ENCODE measurements at regions not wholly inside any gene's neighbourhood (a gene's known extent, or its start where the extent isn't known, plus 50 kb on each side); places are given as distances from the start of the nearest gene placed in this dataset.
"Not testable (repeated sequence)": the region's sequence is repeated elsewhere in the genome, so short reads cannot be mapped to it uniquely, and the experiment has no call there.

DNA sequence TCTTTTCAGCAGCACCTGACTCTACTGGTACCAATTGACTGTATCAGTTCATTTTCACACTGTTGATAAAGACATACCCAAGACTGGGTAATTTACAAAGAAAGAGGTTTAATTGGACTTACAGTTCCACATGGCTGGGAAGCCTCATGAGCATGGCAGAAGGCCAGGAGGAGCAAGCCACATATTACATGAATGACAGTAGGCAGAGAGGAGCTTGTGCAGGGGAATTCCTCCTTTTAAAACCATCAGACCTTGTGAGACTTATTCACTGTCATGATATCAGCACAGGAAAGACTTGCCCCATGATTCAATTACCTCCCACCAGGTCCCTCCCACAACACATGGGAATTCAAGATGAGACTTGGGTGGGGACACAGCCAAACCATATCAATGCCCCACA lies 458.8 kb downstream of the GRIA2 start:
- TF ChIP-seq, protein P1, sequence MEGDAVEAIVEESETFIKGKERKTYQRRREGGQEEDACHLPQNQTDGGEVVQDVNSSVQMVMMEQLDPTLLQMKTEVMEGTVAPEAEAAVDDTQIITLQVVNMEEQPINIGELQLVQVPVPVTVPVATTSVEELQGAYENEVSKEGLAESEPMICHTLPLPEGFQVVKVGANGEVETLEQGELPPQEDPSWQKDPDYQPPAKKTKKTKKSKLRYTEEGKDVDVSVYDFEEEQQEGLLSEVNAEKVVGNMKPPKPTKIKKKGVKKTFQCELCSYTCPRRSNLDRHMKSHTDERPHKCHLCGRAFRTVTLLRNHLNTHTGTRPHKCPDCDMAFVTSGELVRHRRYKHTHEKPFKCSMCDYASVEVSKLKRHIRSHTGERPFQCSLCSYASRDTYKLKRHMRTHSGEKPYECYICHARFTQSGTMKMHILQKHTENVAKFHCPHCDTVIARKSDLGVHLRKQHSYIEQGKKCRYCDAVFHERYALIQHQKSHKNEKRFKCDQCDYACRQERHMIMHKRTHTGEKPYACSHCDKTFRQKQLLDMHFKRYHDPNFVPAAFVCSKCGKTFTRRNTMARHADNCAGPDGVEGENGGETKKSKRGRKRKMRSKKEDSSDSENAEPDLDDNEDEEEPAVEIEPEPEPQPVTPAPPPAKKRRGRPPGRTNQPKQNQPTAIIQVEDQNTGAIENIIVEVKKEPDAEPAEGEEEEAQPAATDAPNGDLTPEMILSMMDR (IDR thresholded peaks at IDR 0.05 in 2 of 3, conservative IDR thresholded peaks at IDR 0.05 in 1 of 3; ENCODE audit: control insufficient read depth in 2 of 3, extremely low read depth in 1 of 3, insufficient read depth in 1 of 3, low read depth in 3 of 3, low read length in 3 of 3), result not testable (repeated sequence)
- TF ChIP-seq, protein P2, sequence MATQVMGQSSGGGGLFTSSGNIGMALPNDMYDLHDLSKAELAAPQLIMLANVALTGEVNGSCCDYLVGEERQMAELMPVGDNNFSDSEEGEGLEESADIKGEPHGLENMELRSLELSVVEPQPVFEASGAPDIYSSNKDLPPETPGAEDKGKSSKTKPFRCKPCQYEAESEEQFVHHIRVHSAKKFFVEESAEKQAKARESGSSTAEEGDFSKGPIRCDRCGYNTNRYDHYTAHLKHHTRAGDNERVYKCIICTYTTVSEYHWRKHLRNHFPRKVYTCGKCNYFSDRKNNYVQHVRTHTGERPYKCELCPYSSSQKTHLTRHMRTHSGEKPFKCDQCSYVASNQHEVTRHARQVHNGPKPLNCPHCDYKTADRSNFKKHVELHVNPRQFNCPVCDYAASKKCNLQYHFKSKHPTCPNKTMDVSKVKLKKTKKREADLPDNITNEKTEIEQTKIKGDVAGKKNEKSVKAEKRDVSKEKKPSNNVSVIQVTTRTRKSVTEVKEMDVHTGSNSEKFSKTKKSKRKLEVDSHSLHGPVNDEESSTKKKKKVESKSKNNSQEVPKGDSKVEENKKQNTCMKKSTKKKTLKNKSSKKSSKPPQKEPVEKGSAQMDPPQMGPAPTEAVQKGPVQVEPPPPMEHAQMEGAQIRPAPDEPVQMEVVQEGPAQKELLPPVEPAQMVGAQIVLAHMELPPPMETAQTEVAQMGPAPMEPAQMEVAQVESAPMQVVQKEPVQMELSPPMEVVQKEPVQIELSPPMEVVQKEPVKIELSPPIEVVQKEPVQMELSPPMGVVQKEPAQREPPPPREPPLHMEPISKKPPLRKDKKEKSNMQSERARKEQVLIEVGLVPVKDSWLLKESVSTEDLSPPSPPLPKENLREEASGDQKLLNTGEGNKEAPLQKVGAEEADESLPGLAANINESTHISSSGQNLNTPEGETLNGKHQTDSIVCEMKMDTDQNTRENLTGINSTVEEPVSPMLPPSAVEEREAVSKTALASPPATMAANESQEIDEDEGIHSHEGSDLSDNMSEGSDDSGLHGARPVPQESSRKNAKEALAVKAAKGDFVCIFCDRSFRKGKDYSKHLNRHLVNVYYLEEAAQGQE (IDR thresholded peaks at IDR 0.05; ENCODE audit: low read depth, low read length), result not testable (repeated sequence)
- TF ChIP-seq, protein P3, sequence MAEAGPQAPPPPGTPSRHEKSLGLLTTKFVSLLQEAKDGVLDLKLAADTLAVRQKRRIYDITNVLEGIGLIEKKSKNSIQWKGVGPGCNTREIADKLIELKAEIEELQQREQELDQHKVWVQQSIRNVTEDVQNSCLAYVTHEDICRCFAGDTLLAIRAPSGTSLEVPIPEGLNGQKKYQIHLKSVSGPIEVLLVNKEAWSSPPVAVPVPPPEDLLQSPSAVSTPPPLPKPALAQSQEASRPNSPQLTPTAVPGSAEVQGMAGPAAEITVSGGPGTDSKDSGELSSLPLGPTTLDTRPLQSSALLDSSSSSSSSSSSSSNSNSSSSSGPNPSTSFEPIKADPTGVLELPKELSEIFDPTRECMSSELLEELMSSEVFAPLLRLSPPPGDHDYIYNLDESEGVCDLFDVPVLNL (IDR thresholded peaks at IDR 0.05; ENCODE audit: low read depth, low read length), result not testable (repeated sequence)
- not testable (repeated sequence) for TF ChIP-seq POLR2A (IDR thresholded peaks at IDR 0.05; ENCODE audit: low read depth, low read length); TAF1 (IDR thresholded peaks at IDR 0.05; ENCODE audit: borderline replicate concordance, low read depth, low read length); FOS (IDR thresholded peaks at IDR 0.05; ENCODE audit: borderline replicate concordance, extremely low read depth, insufficient read length); RFX5 (IDR thresholded peaks at IDR 0.05; ENCODE audit: low read depth, low read length); CHD4 (IDR thresholded peaks at IDR 0.05); MYC (IDR thresholded peaks at IDR 0.05; ENCODE audit: insufficient read depth, insufficient read length, insufficient replicate concordance, low read length, severe bottlenecking)
